Activated gamma-delta T cell treated with Interleukin-2 at 50 U/mL for 16 hours (primary cell): ENCODE measurements at regions not wholly inside any gene's neighbourhood (a gene's known extent, or its start where the extent isn't known, plus 50 kb on each side); places are given as distances from the start of the nearest gene placed in this dataset.
"Not testable (repeated sequence)": the region's sequence is repeated elsewhere in the genome, so short reads cannot be mapped to it uniquely, and the experiment has no call there.

Experiments used
- DNase-seq: peaks from one replicate; pipeline ENCODE4 v3.0.0-alpha.2; 2020

DNA sequence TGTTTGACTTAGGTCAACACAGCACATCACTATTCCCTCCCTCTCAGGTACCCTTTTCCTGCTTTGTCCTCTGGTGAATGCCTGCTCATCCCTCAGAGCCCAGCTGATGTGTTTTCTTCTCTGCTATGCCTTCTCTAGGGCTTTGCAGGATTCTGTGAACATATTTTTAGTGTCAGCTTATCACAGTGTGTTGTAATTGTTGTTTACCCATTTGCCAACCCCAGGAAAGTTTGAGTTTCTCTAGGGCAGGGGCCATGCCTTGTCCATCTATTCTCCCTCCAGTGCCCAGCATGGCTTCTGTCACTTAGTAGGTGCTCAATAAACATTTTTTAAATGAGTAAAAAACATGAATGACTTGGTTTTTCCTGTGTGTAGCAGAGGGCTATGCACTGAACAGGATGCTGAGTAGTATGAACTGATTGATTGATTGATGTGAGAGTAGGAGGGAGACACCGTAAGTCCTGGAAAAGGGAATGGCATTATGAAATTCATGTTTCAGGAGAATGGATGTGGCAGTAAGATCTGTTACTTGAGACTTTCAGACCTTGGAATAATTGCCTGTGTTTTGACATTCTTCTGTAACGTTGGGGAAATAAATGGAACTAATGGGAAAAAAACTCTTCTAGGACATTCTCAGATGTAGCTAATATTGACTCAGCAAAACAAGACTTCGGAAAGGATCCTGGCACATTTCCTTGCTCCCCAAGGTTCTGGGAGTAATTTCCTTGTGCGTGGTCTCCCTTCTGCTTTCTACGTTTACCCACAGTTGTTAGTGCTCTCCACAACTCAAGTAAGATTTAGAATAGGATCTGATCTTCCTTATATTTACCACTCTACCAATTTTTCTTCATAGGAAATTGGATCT is 267.3 kb upstream of the TBL1XR1 start:
- no peak for DNase-seq

DNA sequence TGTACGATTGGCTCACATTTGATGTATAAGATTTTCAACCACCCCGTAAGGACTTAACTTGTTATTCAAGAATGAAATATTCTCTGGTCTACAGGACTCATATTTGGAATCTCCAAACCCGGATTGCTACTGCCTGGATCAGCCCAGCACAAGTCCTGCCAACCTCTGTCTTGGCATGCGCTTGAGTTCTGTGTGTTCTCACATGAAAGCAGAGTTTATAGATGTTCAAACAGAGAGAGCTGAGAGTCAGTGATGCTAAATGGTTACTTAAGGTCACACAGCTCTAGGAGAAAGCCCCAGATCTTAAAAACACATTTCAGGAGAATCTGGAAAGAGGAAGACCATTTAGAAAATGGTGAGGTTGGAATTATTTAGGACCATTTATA is 268.0 kb upstream of the TBL1XR1 start:
- no peak for DNase-seq

- DNase-seq, result no peak
Measured at GRCh38 chr3:177466074-177466473, 268.8 kb upstream of the TBL1XR1 start.

GRCh38 chr3:177466622-177467021 is 269.3 kb upstream of the TBL1XR1 start:
- not testable (repeated sequence) for DNase-seq

DNA sequence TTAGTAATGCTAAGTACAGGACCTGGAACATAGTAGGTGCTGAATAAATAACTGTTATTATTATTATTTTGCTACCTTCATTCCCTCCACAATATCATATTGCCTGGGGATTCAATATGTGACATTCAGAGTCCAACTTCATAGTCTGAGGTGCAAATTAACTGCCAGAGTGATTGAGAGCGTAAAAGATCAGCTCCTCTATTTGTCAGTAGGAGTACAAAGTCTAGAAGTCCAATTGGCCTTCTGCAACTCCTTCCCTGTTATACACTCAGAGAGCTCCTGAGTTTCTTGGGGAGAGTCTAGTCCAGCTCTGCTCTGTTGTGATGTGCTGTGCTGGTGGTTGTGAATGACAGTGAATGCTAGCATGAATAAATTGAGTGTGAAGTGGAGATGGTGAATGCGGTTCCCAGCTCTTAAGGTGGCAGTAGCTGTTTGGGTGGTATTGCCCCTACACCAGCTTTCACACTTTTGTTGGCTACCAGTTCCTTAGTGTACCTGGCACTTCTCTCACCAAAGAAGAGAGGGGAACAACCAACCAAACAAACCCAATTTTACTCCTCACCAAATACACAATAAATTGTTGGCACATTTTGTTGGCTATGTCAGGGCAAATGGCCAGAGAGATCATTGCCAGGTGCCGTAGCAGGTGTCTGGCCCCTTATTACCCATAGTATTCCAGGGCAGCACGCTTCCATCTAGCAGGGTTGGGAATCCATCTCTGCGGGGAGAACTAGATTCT is 270.1 kb upstream of the TBL1XR1 start:
- DNase-seq, result no peak

GRCh38 chr3:177468331-177468730 is 271.0 kb upstream of the TBL1XR1 start:
- DNase-seq, result no peak

DNA sequence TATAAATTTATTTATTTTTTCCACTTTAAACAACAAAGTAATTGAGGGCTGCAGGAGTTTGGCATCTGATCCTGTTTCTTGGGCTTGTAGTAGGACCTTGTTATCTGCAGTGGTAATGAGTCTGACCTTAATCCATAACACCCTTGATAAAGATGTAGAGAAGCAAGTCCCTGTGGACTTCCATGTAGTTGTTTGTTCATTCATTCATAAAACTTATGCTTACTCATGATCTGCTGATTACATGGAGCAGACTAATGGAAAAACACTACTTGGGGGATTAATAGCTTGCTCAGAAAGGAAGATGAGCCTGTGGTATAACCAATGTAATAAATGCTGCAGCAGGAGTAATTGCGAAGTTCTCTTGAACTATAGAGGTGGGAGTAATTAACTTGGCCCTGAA is 271.5 kb upstream of the TBL1XR1 start:
- no peak for DNase-seq

DNA sequence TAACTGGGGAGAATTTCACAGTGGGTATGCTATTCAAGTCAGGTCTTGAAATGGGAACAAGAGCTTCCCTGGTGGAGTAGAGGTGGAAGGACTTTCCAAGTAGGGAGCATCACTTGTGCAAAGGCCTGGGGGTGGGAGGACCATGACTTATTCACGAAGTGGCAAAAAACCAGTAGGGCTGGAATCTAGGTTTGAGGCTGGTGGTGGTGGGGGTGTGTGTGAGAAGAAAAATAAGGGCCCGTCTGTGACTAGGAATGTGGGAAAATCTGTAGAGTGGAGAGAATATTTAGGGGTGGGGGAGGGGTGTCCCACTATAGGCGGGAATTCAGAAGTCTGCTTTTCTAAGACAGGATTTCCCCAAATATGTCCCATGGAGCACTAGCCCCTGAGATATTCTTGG is 271.9 kb upstream of the TBL1XR1 start:
- DNase-seq, result no peak

GRCh38 chr3:177470197-177470941 is 273.1 kb upstream of the TBL1XR1 start:
- DNase-seq, result no peak

DNA sequence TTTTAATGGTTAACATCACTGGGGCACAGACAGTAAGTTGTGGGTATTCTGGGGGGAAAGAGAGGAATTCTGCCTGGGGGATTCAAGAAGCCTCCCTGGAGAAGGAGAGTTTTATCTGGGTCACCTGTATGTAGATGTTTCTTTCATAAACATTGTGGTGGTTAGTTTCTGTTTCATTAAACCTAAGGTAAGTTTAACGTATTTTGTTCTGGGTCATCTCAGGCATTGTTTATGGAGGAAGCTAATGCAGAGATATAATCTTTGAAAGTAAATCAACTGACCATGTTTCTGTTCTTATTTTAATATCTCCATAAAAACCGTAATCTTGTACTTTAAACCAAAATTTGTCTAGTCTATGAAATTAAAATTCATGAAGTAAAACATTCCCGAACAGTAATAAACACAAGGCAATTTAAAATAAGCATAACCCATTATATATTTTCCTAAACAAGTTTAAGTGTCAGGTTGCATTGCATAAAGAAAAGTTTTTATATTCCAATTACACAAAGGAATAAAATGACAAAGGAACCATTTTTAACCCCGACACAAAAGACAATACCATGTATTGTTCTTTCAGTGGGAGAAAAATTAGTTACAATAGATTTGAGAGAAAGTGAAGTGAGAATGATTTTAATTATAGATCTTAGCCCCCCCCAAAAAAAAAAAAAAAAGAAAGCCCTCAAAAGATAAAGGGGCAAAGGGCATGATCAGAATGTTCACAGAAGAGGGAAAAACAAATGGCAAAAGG is 274.6 kb upstream of the TBL1XR1 start:
- DNase-seq, result no peak

GRCh38 chr3:177473184-177473583 is 275.9 kb upstream of the TBL1XR1 start:
- no peak for DNase-seq

GRCh38 chr3:177473903-177474302 is 276.6 kb upstream of the TBL1XR1 start:
- DNase-seq, result no peak

GRCh38 chr3:177474652-177475355 is 277.5 kb upstream of the TBL1XR1 start:
- DNase-seq, result no peak

DNA sequence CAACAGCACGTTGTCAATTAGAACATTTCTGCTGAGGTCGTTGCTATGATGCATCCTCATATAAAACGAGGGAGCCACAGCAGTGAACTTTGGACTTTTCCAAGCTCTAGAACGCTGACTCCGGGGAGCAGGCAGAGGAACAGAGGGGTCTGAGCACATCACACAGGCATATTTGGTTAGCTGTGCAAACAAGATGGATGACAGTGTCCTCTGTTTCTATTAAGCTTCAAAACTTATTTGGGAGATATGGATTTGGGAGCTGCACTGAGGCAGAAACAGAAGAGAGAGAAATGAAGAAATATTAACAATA is 278.0 kb upstream of the TBL1XR1 start:
- no peak for DNase-seq

DNA sequence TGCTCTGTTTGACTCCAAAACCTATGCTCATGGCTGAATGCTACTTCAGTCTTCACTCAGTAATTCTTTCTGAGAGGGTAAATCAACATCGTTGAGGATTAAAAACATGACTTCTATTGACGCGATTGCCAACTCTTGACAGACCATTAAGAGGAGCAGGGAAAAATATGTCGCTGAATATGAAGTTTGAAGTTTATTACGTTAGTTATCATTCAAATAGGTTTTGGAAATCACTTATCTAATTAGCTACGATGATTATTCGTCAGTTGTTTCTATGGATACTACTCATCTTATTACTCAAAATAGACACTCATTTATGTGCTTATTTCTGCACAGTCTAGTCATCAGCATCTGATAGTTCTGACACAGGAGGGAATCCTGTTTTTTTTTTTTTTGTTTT is 279.2 kb upstream of the TBL1XR1 start:
- no peak for DNase-seq

DNA sequence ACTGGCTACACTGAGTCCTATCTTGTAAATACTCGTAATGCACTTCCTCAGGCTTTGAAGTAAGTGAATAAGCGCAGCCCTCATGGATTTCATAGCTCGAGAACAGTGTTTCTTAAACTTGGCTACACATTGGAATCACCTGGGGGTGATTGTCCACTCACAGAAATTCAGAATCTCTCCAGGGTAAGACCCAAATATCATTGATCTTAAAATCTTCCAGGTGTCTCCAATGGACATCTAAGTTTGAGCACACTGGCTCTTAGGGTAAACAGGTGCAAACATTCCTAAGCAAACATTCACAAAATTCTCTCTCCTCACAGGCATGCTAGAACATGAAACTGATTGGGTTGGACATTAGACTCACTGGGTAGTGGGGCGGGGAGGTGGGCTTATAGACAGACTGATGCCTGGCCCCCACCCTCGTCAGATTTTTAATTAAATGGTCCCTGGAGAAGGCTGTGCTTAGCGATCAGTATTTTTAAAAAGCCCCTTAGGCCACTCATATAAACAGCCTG is 279.7 kb upstream of the TBL1XR1 start:
- DNase-seq, result no peak

- DNase-seq, result no peak
Measured at GRCh38 chr3:177478170-177478867, 281.0 kb upstream of the TBL1XR1 start.

GRCh38 chr3:177479630-177480029 is 282.3 kb upstream of the TBL1XR1 start:
- DNase-seq, result no peak

DNA sequence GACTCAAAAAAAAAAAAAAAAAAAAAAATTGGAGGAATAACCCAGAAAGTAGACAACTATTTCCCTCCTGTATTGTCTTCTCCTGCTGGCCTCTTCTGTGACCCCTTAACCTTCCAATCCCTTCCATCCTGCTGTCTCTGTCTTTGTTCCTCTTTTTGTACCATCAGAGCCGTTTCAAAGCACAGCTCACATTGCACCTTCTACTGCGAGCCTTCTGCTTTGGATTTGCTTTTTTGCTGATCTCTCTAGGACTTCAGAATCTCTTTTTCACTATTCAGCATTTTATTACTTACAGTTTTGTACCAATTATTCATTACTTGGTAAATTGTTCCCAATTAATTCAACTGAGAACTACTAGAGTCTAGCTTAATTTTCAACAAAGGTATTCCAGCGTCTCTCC is 284.0 kb upstream of the TBL1XR1 start:
- no peak for DNase-seq

GRCh38 chr3:177482048-177482691 is 284.9 kb upstream of the TBL1XR1 start:
- DNase-seq, result no peak
